ENCODE measurements at regions not wholly inside any gene's neighbourhood (a gene's known extent, or its start where the extent isn't known, plus 50 kb on each side); places are given as distances from the start of the nearest gene placed in this dataset.

DNA sequence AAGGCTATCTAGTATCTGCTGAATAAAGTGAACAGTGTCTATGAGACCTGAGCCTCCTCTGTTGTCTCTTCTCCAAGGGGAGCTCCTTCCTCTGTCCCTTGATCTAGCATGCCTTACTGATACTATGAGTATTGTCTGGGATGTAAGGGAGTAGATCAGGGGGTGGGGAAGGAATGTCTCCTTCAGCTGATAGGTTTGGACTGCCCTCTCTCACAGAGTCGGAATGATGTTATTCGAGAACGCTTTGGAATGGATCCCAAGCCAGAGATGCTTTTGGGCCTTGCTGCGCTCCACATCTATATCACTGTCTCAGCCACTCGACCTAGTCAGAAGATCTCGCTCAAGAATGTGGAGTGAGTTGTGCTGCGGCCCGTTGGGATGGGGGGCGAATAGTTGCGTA is 68.3 kb upstream of the PRPS1 start:
- no peak for TF ChIP-seq CTCF (IDR thresholded peaks at IDR 0.05; ENCODE audit: low read depth, low read length, missing input control)
- TF ChIP-seq RAD21 (IDR thresholded peaks at IDR 0.05) = no peak
- TF ChIP-seq, protein P1, sequence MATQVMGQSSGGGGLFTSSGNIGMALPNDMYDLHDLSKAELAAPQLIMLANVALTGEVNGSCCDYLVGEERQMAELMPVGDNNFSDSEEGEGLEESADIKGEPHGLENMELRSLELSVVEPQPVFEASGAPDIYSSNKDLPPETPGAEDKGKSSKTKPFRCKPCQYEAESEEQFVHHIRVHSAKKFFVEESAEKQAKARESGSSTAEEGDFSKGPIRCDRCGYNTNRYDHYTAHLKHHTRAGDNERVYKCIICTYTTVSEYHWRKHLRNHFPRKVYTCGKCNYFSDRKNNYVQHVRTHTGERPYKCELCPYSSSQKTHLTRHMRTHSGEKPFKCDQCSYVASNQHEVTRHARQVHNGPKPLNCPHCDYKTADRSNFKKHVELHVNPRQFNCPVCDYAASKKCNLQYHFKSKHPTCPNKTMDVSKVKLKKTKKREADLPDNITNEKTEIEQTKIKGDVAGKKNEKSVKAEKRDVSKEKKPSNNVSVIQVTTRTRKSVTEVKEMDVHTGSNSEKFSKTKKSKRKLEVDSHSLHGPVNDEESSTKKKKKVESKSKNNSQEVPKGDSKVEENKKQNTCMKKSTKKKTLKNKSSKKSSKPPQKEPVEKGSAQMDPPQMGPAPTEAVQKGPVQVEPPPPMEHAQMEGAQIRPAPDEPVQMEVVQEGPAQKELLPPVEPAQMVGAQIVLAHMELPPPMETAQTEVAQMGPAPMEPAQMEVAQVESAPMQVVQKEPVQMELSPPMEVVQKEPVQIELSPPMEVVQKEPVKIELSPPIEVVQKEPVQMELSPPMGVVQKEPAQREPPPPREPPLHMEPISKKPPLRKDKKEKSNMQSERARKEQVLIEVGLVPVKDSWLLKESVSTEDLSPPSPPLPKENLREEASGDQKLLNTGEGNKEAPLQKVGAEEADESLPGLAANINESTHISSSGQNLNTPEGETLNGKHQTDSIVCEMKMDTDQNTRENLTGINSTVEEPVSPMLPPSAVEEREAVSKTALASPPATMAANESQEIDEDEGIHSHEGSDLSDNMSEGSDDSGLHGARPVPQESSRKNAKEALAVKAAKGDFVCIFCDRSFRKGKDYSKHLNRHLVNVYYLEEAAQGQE (IDR thresholded peaks at IDR 0.05) = no peak
- TF ChIP-seq TAF1 (conservative IDR thresholded peaks at IDR 0.05) = no peak
- no peak for TF ChIP-seq EGR1 (IDR thresholded peaks at IDR 0.05; ENCODE audit: low read depth in 2 of 2)
- TF ChIP-seq YY1 (IDR thresholded peaks at IDR 0.05) = no peak

Measured in liver (tissue), 3 donors.